T-helper 2 cell treated with Interferon-gamma antibody and Interleukin-4, amounts not matched to agents 100 ng/mL and 5 ng/mL, for 36 hours (primary cell): ENCODE measurements at regions not wholly inside any gene's neighbourhood (a gene's known extent, or its start where the extent isn't known, plus 50 kb on each side); places are given as distances from the start of the nearest gene placed in this dataset.

Experiments used
- intact Hi-C: fragments of 100-400 bp; cut with micrococcal nuclease; formaldehyde crosslinking; loops from one replicate; pipeline ENCODE4 v1.15.1; 2023

GRCh38 chr4:14225688-14226207 lies 598.2 kb upstream of the BOD1L1 start:
- intact Hi-C loops = no loop called here

GRCh38 chr4:14233126-14233525 lies 605.6 kb upstream of the BOD1L1 start:
- intact Hi-C loops = no loop called here

- intact Hi-C loops = no loop called here
Measured at GRCh38 chr4:14234307-14234706, 606.8 kb upstream of the BOD1L1 start.

GRCh38 chr4:14236359-14236758 lies 608.8 kb upstream of the BOD1L1 start:
- intact Hi-C loops = no loop called here

- intact Hi-C loops = no loop called here
Measured at GRCh38 chr4:14237911-14238310, 610.4 kb upstream of the BOD1L1 start.

- intact Hi-C loops = no loop called here
Measured at GRCh38 chr4:14241574-14241973, 614.0 kb upstream of the BOD1L1 start.

- intact Hi-C loops = no loop called here
Measured at GRCh38 chr4:14247767-14248166, 620.2 kb upstream of the BOD1L1 start.

- intact Hi-C loops = no loop called here
Measured at GRCh38 chr4:14249226-14249625, 621.7 kb upstream of the BOD1L1 start.

GRCh38 chr4:14254252-14254651 lies 626.7 kb upstream of the BOD1L1 start:
- intact Hi-C loops = loop anchor here (10.0 kb wide), 1 partner anchor 599 kb away; no protein-coding TSS in a partner anchor

- intact Hi-C loops = loop anchor here (10.0 kb wide), 1 partner anchor 600 kb away; no protein-coding TSS in a partner anchor
Measured at GRCh38 chr4:14254926-14255325, 627.4 kb upstream of the BOD1L1 start.

- intact Hi-C loops = loop anchor here (10.0 kb wide), 1 partner anchor 603 kb away; no protein-coding TSS in a partner anchor
Measured at GRCh38 chr4:14257903-14258302, 630.4 kb upstream of the BOD1L1 start.

- intact Hi-C loops = loop anchor here (10.0 kb wide), 1 partner anchor 605 kb away; no protein-coding TSS in a partner anchor
Measured at GRCh38 chr4:14259936-14260335, 632.4 kb upstream of the BOD1L1 start.

- intact Hi-C loops = no loop called here
Measured at GRCh38 chr4:14260591-14260990, 633.1 kb upstream of the BOD1L1 start.

GRCh38 chr4:14262221-14262620 lies 634.7 kb upstream of the BOD1L1 start:
- intact Hi-C loops = no loop called here

- intact Hi-C loops = no loop called here
Measured at GRCh38 chr4:14264437-14264836, 636.9 kb upstream of the BOD1L1 start.

- intact Hi-C loops = no loop called here
Measured at GRCh38 chr4:14265651-14266050, 638.1 kb upstream of the BOD1L1 start.

- intact Hi-C loops = no loop called here
Measured at GRCh38 chr4:14267373-14268060, 640.0 kb upstream of the BOD1L1 start.

- intact Hi-C loops = no loop called here
Measured at GRCh38 chr4:14269824-14270223, 642.3 kb upstream of the BOD1L1 start.

- intact Hi-C loops = no loop called here
Measured at GRCh38 chr4:14272206-14272605, 644.7 kb upstream of the BOD1L1 start.

- intact Hi-C loops = no loop called here
Measured at GRCh38 chr4:14277505-14277904, 650.0 kb upstream of the BOD1L1 start.

- intact Hi-C loops = no loop called here
Measured at GRCh38 chr4:14280567-14280966, 653.0 kb upstream of the BOD1L1 start.

GRCh38 chr4:14284578-14284977 lies 657.1 kb upstream of the BOD1L1 start:
- intact Hi-C loops = no loop called here

- intact Hi-C loops = no loop called here
Measured at GRCh38 chr4:14289708-14290107, 662.2 kb upstream of the BOD1L1 start.
